ENCODE measurements at regions not wholly inside any gene's neighbourhood (a gene's known extent, or its start where the extent isn't known, plus 50 kb on each side); places are given as distances from the start of the nearest gene placed in this dataset.
"Not testable (repeated sequence)": the region's sequence is repeated elsewhere in the genome, so short reads cannot be mapped to it uniquely, and the experiment has no call there.

DNA sequence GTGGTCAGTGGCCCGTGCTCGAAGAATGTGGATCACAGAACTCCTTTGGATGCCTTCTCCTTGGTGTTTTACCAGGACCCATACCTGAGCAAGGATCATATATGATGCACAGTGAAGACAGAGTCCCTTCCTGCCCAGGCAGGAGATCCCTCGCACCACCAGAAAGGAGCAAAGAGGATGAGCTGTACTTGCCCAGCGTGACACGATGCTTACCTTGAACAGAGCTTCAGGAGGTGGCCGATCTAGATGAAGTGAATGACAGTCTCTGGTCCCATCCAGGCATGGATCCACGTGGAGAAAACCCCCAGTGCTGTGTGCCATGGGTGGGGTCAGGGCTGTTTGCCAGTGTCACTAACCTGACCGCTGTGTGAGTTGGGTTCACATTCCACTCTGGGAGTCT is 455.4 kb downstream of the GADD45G start:
- DNase-seq (ENCODE audit: low spot score) = no peak

DNA sequence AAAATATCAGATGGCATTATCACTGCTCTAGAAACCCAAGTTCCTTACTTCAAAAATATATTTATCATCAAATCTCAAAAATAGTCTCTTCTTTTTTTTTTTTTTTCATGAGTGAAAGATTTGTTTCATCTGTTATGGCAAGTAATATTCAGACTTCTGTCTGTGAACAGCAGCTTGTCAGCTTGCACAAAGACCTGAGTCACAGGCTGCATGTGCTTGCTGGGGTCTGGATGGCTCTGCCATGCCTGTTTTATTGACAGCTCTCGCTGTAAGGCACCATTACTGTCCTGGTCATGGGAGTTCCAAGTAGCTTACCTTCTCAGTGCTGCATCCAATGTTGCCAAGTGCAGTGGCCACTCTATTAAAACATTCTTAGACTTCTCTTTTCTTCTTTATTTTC is 456.4 kb downstream of the GADD45G start:
- no peak for DNase-seq (ENCODE audit: low spot score)

DNA sequence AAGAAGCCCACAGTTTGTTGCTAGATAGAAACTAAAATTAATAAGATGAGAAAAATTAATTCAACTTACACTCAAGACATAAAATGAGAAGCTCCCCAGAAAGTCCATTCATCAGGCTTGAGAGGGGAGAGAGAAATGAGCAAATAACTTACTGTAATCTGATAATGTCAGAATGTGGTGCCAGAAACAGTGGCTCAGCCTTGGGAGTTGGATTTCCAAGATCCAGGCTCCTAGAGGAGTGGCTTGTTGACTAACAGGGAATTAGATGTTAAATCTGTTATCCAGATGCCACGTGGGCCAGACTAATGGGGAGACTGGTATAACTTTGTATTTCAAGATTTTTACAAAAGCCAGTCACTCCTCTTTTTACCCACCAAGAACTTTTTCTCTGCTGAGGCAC is 458.2 kb downstream of the GADD45G start:
- no peak for DNase-seq (ENCODE audit: low spot score)

DNA sequence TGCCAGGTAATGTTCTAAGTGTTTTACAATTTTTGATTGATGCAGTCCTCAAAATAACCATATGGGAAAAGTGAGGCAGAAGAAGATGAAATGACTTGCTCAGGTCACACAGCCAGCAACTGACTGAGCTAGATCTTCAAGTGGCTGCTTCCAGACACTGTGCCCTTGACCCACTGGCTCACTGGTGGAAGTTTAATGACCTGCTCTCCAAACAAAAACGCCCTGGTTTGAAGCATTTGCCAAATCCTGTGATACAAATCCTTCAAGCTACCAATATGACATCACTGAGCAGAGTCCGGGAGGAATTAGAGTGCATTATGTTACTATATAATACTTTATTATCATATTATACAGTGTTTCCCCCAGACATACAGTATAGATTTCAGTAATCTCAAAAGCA is 459.4 kb downstream of the GADD45G start:
- no peak for DNase-seq (ENCODE audit: low spot score)

DNA sequence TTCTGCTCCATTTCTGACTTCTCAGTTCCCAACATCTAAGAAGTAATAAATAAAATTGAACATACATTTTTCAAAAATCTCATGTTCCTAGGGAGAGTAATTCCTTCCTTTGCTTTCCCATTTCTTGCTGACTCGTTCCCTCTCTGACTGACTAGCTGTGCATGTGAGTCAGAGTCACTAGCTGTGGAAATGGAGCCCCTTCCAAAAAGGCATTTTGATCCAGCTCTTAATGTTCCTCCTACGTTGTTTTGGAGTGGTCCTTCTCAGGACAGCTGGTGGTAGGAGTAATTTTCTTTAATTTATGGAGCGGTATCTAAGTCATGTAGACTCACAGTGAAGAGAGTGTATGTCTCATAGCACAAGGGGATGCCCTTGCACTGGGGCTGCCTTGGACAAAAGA is 460.2 kb downstream of the GADD45G start:
- DNase-seq (ENCODE audit: low spot score) = no peak

DNA sequence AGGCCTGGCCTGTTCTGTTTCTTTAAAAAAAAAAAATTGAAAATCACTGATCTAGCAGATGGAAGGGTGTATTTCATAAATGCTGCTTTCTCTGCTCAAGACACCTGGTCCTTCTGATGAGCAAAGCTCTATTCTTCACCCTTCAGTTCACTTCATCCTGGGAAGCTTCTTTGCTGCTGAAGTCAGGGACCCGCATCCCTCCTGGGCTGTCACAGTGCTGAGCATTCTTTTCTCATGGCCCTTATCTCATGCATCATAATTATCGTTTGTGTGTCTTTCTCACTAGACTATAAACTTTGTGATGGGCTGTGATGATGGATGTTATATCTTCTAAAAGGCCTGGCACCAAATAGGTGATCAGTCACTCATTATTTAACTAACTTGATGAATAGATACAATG is 461.0 kb downstream of the GADD45G start:
- no peak for DNase-seq (ENCODE audit: low spot score)

DNA sequence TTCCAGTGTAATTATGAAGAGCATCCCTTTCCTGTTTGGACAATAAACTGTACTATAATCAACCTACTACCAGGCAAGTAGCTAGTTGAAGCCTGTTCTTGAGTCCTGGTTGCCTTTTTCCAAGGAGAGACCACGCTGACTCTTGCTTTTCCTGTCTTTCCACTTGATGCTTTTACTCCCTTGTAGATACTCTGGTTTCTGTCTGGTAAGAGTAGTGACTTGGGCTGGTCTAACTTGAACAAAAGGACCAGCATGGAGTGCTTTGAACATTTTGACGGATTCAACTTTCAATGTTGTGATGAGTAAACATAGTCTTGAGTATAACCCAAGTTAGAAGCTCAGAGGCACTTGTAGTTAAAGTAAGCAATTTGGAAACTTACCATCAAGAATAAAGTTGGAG is 464.3 kb downstream of the GADD45G start:
- DNase-seq (ENCODE audit: low spot score) = no peak

DNA sequence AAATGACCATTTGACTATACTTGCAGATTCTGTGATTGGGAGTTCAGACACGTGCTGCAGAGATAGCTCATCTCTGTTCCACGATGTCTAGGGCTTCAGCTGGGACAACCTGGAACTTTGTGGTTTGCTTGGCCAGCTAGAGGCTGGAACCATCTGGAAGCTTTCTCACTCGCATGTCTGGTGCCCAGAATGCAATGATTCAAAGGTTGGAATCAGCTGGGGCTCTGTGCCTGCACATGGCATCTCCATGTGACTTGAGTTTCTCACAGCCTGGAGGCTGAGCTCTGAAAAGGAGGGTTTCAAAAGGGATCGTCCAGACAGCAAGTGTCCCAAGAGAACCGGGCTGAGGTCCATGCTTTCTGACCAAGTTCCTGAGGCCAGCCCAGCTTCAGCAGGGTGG is 465.2 kb downstream of the GADD45G start:
- no peak for DNase-seq (ENCODE audit: low spot score)

DNA sequence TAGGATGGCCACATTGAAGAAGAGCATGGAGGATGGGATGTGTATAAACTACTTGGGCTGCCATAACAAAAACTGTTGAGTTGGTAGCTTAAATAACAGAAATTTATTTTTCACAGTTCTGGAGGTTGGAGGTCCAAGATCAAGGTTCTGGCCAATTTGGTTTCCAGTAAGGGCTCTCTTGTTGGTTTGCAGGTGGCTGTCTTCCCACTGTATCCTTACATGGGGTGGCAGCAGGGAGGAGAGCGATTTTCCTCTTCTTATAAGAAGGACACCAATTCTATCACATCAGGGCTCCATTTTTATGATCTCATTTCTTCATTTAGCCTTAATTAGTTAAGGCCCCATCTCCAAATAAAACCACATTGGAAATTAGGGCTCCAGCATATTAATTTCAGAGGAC is 465.7 kb downstream of the GADD45G start:
- DNase-seq (ENCODE audit: low spot score) = no peak

DNA sequence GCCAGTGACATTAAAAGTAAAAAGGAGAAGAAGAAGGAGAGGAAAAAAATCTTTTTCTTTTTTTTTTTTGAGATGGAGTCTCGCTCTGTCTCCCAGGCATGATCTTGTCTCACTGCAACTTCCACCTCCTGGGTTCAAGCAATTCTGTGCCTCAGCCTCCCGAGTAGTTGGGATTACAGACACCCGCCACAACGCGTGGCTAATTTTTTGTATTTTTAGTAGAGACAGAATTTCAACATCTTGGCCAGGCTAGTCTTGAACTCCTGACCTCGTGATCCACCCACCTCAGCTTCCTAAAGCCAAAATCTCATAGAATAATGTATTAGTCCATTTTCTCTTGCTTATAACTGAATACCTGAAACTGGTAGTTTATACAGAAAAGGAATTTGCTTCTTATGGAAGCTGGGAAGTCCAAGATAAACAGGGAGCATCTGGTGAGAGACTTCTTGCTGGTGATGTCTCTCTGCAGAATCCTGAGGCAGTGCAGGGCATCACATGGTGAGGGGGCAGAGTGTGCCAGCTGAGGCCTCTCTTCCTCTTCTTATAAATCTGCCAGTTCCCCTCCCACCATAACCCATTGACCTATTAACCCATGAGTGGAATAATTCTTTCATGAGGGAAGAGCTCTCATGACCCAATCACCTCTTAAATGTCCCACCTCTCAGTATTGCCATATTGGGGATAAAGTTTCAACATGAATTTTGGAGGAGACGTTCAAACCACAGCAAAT is 466.3 kb downstream of the GADD45G start:
- no peak for DNase-seq (ENCODE audit: low spot score)

DNA sequence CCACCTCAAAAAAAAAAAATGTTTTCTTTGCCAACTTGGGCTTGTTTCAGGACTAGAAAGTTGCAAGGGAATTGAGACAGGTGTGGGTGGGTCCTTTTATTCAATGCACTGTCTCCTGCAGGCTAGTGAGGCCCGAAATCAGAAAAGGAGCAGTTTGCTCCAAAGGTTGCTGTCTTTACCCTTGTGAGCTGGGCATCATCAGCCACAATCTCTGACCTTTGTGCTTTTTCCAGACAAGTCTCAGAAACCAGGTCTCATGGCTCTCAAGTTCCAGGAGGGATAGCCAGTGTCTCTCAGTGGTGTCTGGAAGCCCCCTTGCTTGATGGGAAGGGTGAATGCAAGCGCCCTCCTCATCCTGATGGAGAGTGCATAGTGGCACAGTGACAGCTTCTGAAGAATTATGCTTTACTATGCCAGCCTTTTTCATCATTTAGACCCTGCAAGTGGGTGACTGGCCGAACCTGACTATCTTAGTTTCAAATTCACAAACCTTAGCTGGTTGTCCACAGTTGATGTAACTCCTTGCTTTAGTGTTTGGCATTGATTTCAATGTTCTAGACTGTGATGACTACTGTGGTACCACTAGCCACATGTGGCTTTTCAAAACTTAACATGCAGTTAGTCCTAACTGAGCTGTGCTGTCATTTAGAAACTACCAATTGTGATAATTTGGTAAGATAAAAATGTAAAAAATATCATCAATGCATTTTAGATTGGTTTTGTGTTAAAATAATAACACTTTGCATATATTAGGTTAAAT is 468.6 kb downstream of the GADD45G start:
- DNase-seq (ENCODE audit: low spot score) = no peak

DNA sequence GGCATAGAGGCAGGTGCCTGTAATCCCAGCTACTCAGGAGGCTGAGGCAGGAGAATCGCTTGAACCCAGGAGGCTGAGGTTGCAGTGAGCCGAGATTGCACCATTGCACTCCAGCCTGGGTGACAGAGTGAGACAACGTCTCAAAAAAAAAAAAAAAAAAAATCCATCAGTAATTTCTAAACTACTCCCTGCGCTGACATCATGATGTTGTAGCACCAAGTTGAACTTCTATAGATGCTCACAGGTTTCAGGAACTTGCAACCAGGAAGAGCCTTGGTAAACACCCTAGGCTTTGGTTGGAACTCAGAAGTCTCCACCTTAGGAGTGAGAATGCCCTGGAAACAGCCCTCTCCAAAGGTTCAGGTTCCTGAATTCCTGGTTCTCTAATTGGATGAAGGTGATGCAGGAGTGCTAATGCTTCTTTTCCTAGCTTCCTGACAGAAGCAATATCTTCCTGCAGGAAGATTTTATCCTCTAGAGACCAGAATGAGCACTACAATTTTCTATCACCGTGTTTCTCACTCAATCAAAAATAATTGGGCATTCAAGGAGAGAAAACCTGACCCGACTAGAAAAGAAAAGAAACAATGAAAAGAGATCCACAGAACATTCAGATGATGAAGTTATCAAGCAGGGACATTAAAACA is 469.6 kb downstream of the GADD45G start:
- DNase-seq (ENCODE audit: low spot score) = no peak

DNA sequence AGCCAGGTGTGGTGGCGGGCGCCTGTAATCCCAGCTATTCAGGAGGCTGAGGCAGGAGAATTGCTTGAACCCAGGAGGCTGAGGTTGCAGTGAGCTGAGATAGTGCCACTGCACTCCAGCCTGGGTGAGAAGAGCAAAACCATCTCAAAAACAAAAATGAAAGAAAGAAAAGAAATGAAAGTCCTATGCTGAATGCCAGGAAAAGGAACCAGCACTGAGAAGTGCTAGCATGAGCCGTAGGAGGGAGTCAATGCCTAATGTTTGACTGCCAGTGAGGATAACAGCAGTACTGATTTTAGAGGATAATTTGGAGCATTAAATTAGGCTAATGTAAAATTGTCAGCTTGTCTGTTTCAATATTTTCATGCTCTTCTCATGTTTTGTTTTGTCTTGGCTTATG is 472.8 kb downstream of the GADD45G start:
- DNase-seq (ENCODE audit: low spot score) = not testable (repeated sequence)

DNA sequence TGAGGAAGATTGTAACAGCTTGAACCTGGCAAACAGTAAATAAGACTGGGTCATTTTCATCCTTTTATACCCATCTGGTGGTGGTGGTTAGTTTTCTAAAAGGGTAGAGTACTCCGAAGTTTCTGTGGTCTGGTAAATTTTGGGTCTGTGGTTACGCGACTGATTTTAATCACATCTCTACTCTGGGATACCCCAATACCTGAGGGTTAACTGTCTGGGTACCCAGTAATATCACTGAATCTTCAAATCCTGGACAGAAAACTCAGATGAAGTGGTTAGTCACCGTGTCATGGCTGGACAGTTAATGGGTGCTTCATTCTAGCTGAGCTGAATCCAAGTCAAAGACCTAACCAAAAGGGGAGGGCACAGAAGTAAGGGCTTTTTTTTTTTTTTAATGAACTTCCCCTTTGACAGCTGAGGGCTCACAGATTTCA is 474.2 kb downstream of the GADD45G start:
- no peak for DNase-seq (ENCODE audit: low spot score)

DNA sequence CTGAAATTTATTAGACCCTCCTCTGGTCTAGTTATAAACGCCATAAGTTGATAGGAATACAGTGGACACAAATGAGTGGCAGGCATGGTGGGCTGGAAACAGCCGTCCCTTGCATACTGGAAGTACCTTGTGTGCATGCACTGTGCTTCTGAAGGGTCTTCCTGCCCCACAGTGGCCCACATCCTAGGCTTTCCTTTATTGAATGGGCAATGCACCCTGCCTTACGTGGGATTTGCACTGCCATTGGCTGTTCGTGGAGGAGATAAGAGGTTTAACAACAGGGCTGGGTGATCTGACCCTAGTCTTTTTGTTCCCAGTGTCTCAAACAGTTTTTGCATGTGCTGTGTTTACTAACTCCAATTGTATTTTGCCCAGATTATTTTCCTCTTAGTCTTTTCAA is 480.8 kb downstream of the GADD45G start:
- no peak for DNase-seq (ENCODE audit: low spot score)

DNA sequence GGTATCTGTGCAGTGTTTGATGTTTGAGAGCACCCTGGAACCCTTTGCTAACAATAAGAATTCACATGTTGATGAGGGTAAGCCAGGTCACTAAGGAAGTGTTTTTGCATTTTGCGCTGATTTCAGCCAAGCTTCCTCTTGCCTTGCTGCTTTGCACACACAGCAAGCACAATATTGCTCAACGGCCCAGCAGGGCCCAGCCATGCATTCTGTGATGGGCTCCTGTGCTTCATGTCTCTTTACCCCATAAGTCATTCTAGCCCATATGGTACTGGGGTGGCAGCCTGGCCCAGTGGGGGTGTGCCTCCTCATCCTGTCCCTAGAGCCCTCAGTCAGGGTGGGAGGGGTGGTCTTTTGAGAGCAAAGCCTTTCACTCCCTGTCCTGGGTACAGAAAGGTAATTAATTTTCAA is 481.3 kb downstream of the GADD45G start:
- DNase-seq (ENCODE audit: low spot score) = no peak

DNA sequence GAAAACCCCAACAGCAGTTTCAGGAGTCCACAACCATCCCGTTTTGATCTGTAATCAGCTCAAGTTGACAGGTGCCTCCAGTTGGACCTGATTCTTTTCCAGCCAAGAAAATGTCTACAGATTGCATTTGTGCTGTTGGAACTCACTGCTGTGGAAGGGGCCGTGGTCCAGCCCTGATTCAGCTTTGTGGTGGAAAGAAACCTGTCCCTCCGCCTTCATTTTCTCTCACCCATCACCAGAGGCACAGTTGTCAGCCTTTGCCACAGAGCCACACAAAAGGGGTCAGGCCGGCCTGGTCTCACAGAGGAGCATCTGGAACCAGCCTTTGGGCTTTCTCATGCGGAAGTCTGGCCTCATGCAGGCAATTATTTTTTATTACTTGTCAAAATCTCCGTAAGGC is 483.6 kb downstream of the GADD45G start:
- no peak for DNase-seq (ENCODE audit: low spot score)

DNA sequence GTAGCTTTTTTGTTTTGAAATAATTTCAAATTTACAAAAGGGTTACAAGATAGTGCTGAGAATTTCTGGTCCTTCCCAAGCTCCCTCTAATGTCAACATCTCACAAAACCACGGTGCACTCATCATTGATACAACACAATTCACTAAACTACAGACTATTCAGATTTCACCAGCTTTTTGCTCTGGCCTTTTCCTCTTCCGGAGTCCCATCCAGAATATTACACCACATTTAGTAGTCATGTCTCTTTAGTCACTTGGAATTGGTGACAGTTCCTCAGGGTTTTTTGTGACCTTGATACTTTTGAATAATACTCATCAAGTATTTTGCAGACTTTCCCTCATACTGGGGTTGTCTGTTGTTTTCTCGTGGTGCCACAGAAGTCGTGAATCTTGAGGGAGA is 484.0 kb downstream of the GADD45G start:
- no peak for DNase-seq (ENCODE audit: low spot score)

DNA sequence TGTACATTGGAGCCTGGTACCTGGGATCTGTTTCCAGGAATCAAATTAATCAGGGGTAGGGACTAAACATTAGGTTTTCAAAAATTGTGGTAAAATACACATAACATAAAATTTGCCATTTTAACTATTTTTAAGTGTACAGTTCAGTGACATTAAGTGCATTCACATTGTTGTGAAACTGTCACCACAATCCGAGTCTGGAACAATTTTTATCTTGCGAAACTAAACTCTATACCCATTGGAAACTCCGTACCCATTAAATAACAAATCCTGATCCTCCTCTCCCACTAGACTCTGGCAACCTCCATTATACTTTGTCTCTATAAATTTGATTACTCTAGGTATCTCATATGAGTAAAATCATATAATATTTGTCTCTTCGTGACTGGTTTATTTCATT is 486.2 kb downstream of the GADD45G start:
- DNase-seq (ENCODE audit: low spot score) = no peak

DNA sequence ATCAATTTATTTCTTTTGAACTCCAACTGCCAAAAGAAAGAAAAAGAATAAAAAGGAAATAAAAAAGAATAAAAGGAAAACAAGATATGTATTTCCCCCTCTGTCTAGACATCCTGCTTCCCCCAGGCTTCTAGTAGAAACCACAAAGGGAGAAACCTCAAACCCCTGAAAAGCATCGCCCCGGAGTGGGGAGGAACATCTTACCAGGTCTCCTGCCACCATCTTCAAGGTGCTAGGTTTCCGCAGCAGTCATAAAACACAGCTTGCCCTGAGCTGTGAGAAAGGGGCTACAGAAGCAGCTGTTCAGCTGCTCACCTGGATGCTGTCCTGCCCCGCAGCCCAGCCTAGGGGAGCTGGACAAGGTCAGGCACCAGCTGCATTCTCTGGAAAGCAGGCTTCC is 487.7 kb downstream of the GADD45G start:
- DNase-seq (ENCODE audit: low spot score) = no peak

DNA sequence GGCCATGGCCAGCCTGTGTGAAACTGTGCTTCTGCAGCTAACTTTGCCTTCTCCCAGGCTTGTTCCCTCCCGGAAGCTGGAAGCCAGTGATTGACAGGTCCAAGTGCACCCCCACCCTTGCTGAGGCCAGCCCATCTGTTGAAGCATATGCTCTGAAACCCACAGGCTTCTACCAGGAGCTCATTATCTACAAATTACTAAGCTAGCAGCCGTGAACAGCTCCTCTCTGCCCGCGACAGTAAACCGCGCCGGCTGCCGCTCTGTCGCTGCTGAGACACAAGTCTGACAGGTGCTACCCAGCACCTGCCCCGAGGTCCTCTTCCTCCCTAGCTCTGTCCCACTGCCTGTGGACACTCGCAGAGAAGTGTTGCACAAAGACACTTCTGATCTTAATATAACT is 490.9 kb downstream of the GADD45G start:
- peak; percentile 82 for DNase-seq (ENCODE audit: low spot score)

DNA sequence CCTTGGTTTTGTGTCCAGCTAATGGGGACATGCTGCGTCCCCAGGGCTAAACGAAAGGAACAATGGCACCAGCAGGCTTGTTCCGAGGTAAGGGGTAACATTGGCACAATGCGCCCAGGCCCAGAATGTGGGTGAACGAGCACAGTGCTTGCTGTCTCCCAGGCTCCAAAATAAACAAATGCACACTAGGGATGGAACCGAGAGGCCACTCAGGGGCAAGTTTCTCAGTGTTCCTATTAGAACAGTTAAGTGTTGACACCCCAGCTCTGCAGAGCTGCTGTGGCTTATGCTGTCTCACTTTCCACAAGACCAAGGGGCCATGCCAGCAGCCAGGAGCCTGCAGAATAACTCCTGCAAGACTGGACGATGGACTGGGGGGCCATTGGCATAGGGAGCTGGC is 492.4 kb downstream of the GADD45G start:
- no peak for DNase-seq (ENCODE audit: low spot score)

DNA sequence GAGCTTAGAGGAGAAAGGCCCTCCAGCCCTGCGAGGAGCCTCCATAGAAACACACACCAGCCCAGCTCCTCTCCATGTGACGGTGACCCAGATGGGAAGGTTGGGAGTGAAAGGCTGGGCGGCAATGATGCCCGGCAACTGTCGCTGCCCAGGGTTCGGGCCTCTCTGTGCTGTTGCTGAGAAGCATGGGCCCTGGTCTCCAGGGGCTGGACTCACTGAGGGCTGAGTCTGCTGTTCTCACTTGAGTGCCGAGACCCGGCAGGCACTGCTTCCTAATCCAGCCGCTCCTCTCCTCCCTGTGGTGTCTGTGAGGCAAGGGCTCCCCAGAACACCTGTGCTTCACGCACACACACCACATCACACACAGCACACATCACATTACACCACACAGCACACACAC is 493.6 kb downstream of the GADD45G start:
- DNase-seq (ENCODE audit: low spot score) = no peak

All from left forelimb (tissue), 1 donor.